Activated CD4-positive, alpha-beta T cell treated with anti-CD3 and anti-CD28 coated beads, Interleukin-2, Interleukin-4, amounts not matched to agents 100 ng/mL and 50 ng/mL, durations not matched to agents 16 hours and 8 hours (primary cell): ENCODE measurements at regions not wholly inside any gene's neighbourhood (a gene's known extent, or its start where the extent isn't known, plus 50 kb on each side); places are given as distances from the start of the nearest gene placed in this dataset.

Experiments
- DNase-seq: peaks from one replicate; pipeline ENCODE4 v3.0.0-alpha.2; 2020; ENCODE audit warnings: low spot score

GRCh38 chrX:128309311-128309710 lies 257.1 kb upstream of the ACTRT1 start:
- DNase-seq: no peak

GRCh38 chrX:128294198-128294597 lies 242.0 kb upstream of the ACTRT1 start:
- DNase-seq: no peak

DNA sequence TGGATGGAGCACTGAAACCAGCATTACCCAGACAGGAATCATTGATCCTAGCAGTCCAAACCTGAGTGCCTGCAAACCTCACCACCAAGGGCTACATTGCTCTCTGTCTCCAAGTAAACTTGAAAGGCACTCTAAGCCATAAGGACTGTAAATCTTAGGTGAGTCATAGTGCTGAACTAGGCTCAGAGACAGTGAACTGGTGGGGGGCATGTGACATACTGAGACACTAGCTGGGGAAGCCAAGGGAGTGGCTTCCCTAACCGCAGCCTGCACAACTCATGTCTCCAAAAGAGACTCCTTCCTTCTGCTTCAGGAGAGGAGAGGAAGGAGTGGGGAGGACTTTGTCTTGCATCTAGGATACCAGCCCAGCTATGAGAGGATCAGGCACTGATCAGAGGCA lies 235.5 kb upstream of the ACTRT1 start:
- no peak for DNase-seq

GRCh38 chrX:128250621-128251020 lies 198.4 kb upstream of the ACTRT1 start:
- DNase-seq: no peak

DNA sequence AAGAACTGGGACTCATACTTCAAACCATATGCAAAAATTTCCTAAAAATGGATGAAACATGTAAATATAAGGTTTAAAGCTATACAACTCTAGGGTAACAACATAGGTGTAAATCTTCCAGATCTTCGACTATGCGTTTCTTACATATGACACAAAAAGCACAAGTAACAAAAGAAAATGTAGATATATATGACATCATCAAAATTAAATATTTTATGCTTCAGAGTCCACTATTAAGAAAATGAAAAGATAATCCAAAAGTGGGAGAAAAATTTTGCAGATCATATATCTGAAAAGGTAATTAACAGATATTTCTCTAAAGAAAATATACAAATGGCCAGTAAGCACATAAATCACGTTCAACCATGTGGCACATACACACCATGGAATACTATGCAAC lies 164.2 kb upstream of the ACTRT1 start:
- DNase-seq: no peak

DNA sequence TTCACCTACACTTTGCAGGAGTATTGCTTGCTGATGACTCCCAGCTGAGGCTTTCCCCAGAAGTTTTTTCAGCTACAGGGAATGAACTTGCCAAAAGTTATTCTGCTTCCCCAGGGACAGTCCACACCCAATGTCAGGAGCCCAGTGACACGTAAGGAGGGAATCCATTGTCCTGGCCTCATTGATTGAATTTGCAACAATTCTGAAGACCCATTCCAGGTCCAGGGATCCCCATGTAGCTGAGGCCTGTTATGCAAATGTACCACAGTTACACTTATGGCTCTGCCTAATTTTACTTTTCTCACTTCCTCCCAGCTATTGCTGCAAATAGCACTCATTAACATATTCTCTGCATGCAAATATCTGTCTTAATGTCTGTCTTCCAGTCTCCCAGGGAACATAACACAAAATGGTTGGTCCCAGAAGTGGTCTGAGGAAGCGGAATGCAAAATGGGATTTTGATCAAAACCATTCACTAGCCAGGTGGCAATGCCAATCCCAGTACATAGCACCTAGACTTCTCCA lies 113.7 kb upstream of the ACTRT1 start:
- DNase-seq: no peak

GRCh38 chrX:128156204-128156603 lies 104.0 kb upstream of the ACTRT1 start:
- DNase-seq: no peak

DNA sequence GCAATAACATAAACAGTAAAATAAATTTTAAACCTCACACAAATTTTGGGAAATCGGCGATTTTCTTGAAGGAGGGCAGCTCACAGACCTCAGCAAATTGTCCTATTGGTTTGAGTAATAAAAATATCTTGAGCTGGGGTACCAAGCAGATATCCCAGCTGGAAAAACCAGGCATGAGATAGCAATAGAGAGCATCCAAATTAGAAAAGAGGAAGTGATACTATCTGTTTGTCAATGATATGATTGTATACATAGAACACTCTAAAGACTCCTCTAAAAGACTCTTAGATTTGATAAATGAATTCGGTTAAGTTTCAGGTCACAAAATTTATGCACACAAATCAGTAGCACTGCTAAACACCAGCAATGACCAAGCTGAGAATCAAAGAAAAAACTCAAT lies 90.5 kb upstream of the ACTRT1 start:
- no peak for DNase-seq

GRCh38 chrX:128106630-128107029 lies 54.4 kb upstream of the ACTRT1 start:
- peak; percentile 6 for DNase-seq

DNA sequence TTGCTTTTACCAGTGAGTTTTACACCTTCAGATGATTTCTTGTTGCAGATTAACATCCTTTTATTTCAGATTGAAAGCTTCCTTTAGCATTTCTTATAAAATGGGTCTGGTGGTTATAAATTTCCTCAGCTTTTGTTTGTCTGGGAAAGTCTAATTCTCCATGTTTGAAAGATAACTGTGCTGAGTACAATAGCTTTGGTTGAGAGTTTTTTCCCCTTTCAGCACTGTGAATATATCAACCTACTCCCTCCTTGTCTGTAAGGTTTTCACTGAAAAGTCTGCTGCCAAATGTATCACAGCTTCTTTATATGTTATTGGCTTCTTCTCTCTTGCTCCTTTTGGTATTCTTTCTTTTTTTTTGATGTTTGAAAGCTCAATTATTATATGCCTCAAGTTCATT lies 53.5 kb upstream of the ACTRT1 start:
- DNase-seq: no peak
